GM23338 (cell line): ENCODE measurements at regions not wholly inside any gene's neighbourhood (a gene's known extent, or its start where the extent isn't known, plus 50 kb on each side); places are given as distances from the start of the nearest gene placed in this dataset.

Experiments used
- ATAC-seq: fragments of 200-7000 bp; cut with Tn5 transposase; 3 replicates; pipeline ENCODE4 v1.9.1; 2020
- DNase-seq: peaks from one replicate; pipeline ENCODE4 v3.0.0-alpha.2; 2015; ENCODE audit warnings: low spot score
- H2AFZ ChIP-seq: fragments of 200-600 bp; sonication (generic); 2 replicates; pipeline ENCODE4 v1.8.0; 2016; ENCODE audit warnings: antibody characterized with exemption, mild to moderate bottlenecking, moderate library complexity
- H3F3A ChIP-seq: fragments of 200-600 bp; sonication (generic); replicated peaks from 2 replicates; pipeline ENCODE4 v1.8.0; 2017; ENCODE audit warnings: antibody characterized with exemption, mixed run types, low read depth
- H3K27ac ChIP-seq: fragments of 200-600 bp; sonication (generic); 2 replicates; pipeline ENCODE4 v1.6.1; 2016; ENCODE audit warnings: low read depth
- H3K27me3 ChIP-seq: fragments of 200-600 bp; sonication (generic); 2 replicates; pipeline ENCODE4 v1.8.0; 2016; ENCODE audit warnings: mild to moderate bottlenecking, mixed run types, moderate library complexity; ENCODE audit not compliant: insufficient read depth
- H3K36me3 ChIP-seq: fragments of 200-600 bp; sonication (generic); 2 replicates; pipeline ENCODE4 v1.8.0; 2016; ENCODE audit warnings: mild to moderate bottlenecking; ENCODE audit not compliant: insufficient read depth
- H3K4me1 ChIP-seq: fragments of 200-600 bp; sonication (generic); 2 replicates; pipeline ENCODE4 v1.8.0; 2016; ENCODE audit warnings: mild to moderate bottlenecking, moderate library complexity; ENCODE audit not compliant: insufficient read depth
- H3K4me2 ChIP-seq: fragments of 200-600 bp; sonication (generic); 2 replicates; pipeline ENCODE4 v1.7.1; 2017; ENCODE audit warnings: mixed run types
- H3K4me3 ChIP-seq: fragments of 200-600 bp; sonication (generic); 2 replicates; pipeline ENCODE4 v1.6.1; 2016; ENCODE audit warnings: mixed run types
- H3K79me2 ChIP-seq: fragments of 200-600 bp; sonication (generic); replicated peaks from 2 replicates; pipeline ENCODE4 v1.8.0; 2017; ENCODE audit warnings: mild to moderate bottlenecking; ENCODE audit not compliant: insufficient read depth
- H3K9me2 ChIP-seq: fragments of 200-600 bp; sonication (generic); 2 replicates; pipeline ENCODE4 v1.8.0; 2017; ENCODE audit not compliant: insufficient read depth
- H4K20me1 ChIP-seq: fragments of 200-600 bp; sonication (generic); replicated peaks from 2 replicates; pipeline ENCODE4 v1.8.0; 2017; ENCODE audit warnings: mild to moderate bottlenecking; ENCODE audit not compliant: insufficient read depth
- H3K27ac Mint-ChIP-seq: 2 replicates; pipeline ENCODE4 v1.8.0; 2020; ENCODE audit warnings: inconsistent platforms, mild to moderate bottlenecking, moderate library complexity, mixed read lengths
- H3K27me3 Mint-ChIP-seq: 3 replicates; pipeline ENCODE4 v1.8.0; 2022; ENCODE audit warnings: low read depth, mild to moderate bottlenecking, moderate library complexity, mixed read lengths, inconsistent platforms; ENCODE audit not compliant: insufficient read depth, poor library complexity
- H3K36me3 Mint-ChIP-seq: 3 replicates; pipeline ENCODE4 v1.8.0; 2021; ENCODE audit warnings: low read depth, mild to moderate bottlenecking, inconsistent platforms, moderate library complexity, mixed read lengths
- H3K4me1 Mint-ChIP-seq: 3 replicates; pipeline ENCODE4 v1.8.0; 2020; ENCODE audit warnings: mild to moderate bottlenecking, inconsistent platforms, mixed read lengths
- H3K4me3 Mint-ChIP-seq: 3 replicates; pipeline ENCODE4 v1.8.0; 2021; ENCODE audit warnings: moderate library complexity, mild to moderate bottlenecking, inconsistent platforms, mixed read lengths
- H3K9me3 Mint-ChIP-seq: 3 replicates; pipeline ENCODE4 v1.8.0; 2020; ENCODE audit warnings: moderate library complexity, mild to moderate bottlenecking, inconsistent platforms, mixed read lengths
- CREB1 ChIP-seq: fragments of 250-450 bp; sonication (Bioruptor Pico); IDR thresholded peaks from 2 replicates; pipeline ENCODE4 v1.5.0; 2020; ENCODE audit warnings: low read depth, mild to moderate bottlenecking, moderate library complexity
- CTCF ChIP-seq, 2 experiments: fragments of 200-600 bp in 1 of 2; sonication (generic) in 1 of 2; conservative IDR thresholded peaks; 2 replicates each; pipeline versions ENCODE4 v1.5.1 to v1.6.1; 2016 to 2017; ENCODE audit warnings: antibody characterized with exemption in 2 of 2, low read depth in 2 of 2, mild to moderate bottlenecking in 2 of 2, moderate library complexity in 1 of 2
- EZH2 ChIP-seq: fragments of 200-600 bp; sonication (generic); IDR thresholded peaks from one replicate; pipeline ENCODE4 v1.8.0; 2017; ENCODE audit warnings: antibody characterized with exemption, mild to moderate bottlenecking, low read depth; ENCODE audit not compliant: unreplicated experiment
- EZH2phosphoT487 ChIP-seq: fragments of 200-600 bp; sonication (generic); IDR thresholded peaks from one replicate; pipeline ENCODE4 v1.8.1; 2018; ENCODE audit warnings: antibody characterized with exemption; ENCODE audit not compliant: unreplicated experiment
- JUNB ChIP-seq: IDR thresholded peaks from one replicate; pipeline ENCODE4 v1.6.1; 2016; ENCODE audit warnings: antibody characterized with exemption; ENCODE audit not compliant: unreplicated experiment
- NANOG ChIP-seq: IDR thresholded peaks from 2 replicates; pipeline ENCODE4 v1.6.1; 2016; ENCODE audit warnings: antibody characterized with exemption, borderline replicate concordance
- POLR2AphosphoS5 ChIP-seq: IDR thresholded peaks from 2 replicates; pipeline ENCODE4 v1.6.1; 2016; ENCODE audit warnings: antibody characterized with exemption, low read depth
- STAT1 ChIP-seq: IDR thresholded peaks from one replicate; pipeline ENCODE4 v1.6.1; 2016; ENCODE audit warnings: antibody characterized with exemption; ENCODE audit not compliant: unreplicated experiment
- ZNF114 ChIP-seq: fragments of 250-450 bp; sonication (Bioruptor Pico); IDR thresholded peaks from 2 replicates; pipeline ENCODE4 v1.5.0; 2020; ENCODE audit warnings: mild to moderate bottlenecking, moderate library complexity
- ZNF331 ChIP-seq: fragments of 250-450 bp; sonication (Bioruptor Pico); IDR thresholded peaks from 2 replicates; pipeline ENCODE4 v1.5.0; 2020; ENCODE audit warnings: low read depth, mild to moderate bottlenecking, moderate library complexity
- ZNF462 ChIP-seq: fragments of 250-450 bp; sonication (Bioruptor Pico); IDR thresholded peaks from 2 replicates; pipeline ENCODE4 v1.5.0; 2020; ENCODE audit warnings: mild to moderate bottlenecking, moderate library complexity
- TF ChIP-seq, protein P1 (sequence below): IDR thresholded peaks from 2 replicates; pipeline ENCODE4 v1.6.1; 2016; ENCODE audit warnings: antibody characterized with exemption
- TF ChIP-seq, protein P2 (sequence below): IDR thresholded peaks from one replicate; pipeline ENCODE4 v1.6.1; 2018; ENCODE audit warnings: antibody characterized with exemption; ENCODE audit not compliant: unreplicated experiment

- H3K4me1 Mint-ChIP-seq = no peaks in the 10 kb centered on the region; the same call in 2 of the 3 replicates
- TF ChIP-seq JUNB (no peak), POLR2AphosphoS5 (no peak), EZH2 (no peak), CTCF (conservative IDR thresholded peaks at IDR 0.05; ENCODE audit: low read depth in 2 of 2) (no peak), EZH2phosphoT487 (no peak), STAT1 (no peak), ZNF331 (CRISPR knock-in tag) (no peak), CREB1 (CRISPR knock-in tag) (no peak), NANOG (no peak), ZNF114 (CRISPR knock-in tag) (no peak), ZNF462 (CRISPR knock-in tag) (no peak)
- TF ChIP-seq, protein P1, sequence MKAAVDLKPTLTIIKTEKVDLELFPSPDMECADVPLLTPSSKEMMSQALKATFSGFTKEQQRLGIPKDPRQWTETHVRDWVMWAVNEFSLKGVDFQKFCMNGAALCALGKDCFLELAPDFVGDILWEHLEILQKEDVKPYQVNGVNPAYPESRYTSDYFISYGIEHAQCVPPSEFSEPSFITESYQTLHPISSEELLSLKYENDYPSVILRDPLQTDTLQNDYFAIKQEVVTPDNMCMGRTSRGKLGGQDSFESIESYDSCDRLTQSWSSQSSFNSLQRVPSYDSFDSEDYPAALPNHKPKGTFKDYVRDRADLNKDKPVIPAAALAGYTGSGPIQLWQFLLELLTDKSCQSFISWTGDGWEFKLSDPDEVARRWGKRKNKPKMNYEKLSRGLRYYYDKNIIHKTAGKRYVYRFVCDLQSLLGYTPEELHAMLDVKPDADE = no peak
- TF ChIP-seq, protein P2, sequence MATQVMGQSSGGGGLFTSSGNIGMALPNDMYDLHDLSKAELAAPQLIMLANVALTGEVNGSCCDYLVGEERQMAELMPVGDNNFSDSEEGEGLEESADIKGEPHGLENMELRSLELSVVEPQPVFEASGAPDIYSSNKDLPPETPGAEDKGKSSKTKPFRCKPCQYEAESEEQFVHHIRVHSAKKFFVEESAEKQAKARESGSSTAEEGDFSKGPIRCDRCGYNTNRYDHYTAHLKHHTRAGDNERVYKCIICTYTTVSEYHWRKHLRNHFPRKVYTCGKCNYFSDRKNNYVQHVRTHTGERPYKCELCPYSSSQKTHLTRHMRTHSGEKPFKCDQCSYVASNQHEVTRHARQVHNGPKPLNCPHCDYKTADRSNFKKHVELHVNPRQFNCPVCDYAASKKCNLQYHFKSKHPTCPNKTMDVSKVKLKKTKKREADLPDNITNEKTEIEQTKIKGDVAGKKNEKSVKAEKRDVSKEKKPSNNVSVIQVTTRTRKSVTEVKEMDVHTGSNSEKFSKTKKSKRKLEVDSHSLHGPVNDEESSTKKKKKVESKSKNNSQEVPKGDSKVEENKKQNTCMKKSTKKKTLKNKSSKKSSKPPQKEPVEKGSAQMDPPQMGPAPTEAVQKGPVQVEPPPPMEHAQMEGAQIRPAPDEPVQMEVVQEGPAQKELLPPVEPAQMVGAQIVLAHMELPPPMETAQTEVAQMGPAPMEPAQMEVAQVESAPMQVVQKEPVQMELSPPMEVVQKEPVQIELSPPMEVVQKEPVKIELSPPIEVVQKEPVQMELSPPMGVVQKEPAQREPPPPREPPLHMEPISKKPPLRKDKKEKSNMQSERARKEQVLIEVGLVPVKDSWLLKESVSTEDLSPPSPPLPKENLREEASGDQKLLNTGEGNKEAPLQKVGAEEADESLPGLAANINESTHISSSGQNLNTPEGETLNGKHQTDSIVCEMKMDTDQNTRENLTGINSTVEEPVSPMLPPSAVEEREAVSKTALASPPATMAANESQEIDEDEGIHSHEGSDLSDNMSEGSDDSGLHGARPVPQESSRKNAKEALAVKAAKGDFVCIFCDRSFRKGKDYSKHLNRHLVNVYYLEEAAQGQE = no peak
- Histone ChIP-seq H3K27me3 (no peaks in the 10 kb centered on the region), H3K4me3 (no peak overlapping the region), H2AFZ (no peak overlapping the region), H3K27ac (no peak overlapping the region), H3K79me2 (no peaks in the 10 kb centered on the region), H3F3A (no peaks in the 10 kb centered on the region), H3K9me2 (no peaks in the 10 kb centered on the region), H3K36me3 (no peaks in the 10 kb centered on the region), H3K4me1 (no peaks in the 10 kb centered on the region), H4K20me1 (no peaks in the 10 kb centered on the region), H3K4me2 (no peak overlapping the region)
- peaks cover 7% of the 10 kb centered on the region; the same call in 2 of the 3 replicates for H3K36me3 Mint-ChIP-seq
- H3K9me3 Mint-ChIP-seq = peaks cover 8% of the 10 kb centered on the region
- no peak overlapping the region for H3K27ac Mint-ChIP-seq
- DNase-seq = no peak
- ATAC-seq = no peak
- no peak overlapping the region for H3K4me3 Mint-ChIP-seq
- no peaks in the 10 kb centered on the region for H3K27me3 Mint-ChIP-seq
Measured at GRCh38 chr5:174235221-174236011, 189.9 kb downstream of the NSG2 start.
